OCI-LY3 (cell line): ENCODE measurements at regions not wholly inside any gene's neighbourhood (a gene's known extent, or its start where the extent isn't known, plus 50 kb on each side); places are given as distances from the start of the nearest gene placed in this dataset.

Experiments used
- H2AFZ ChIP-seq: fragments of 200-600, 300-600 bp; shearing (Covaris generic); 2 replicates; pipeline ENCODE4 v1.6.0; 2014; ENCODE audit warnings: antibody characterized with exemption, low read depth, low read length
- H3K27ac ChIP-seq: fragments of 200-600, 300-600 bp; sonication (generic); 2 replicates; pipeline ENCODE4 v1.5.1; 2014; ENCODE audit warnings: mild to moderate bottlenecking, low read length, moderate library complexity, mixed read lengths
- H3K27me3 ChIP-seq: fragments of 200-600, 300-600 bp; sonication (generic); 2 replicates; pipeline ENCODE4 v1.6.1; 2014; ENCODE audit warnings: low read depth, low read length, mixed read lengths
- H3K36me3 ChIP-seq: fragments of 200-600, 300-600 bp; sonication (generic); replicated peaks from 2 replicates; pipeline ENCODE3; 2014; ENCODE audit warnings: low read depth, low read length, mixed read lengths
- H3K4me1 ChIP-seq: fragments of 300-600, 200-600 bp; sonication (generic); 2 replicates; pipeline ENCODE4 v1.6.1; 2014; ENCODE audit warnings: low read length, mixed read lengths
- H3K4me2 ChIP-seq: fragments of 200-600, 300-600 bp; sonication (generic); 2 replicates; pipeline ENCODE4 v1.6.1; 2014; ENCODE audit warnings: low read length, mixed read lengths
- H3K4me3 ChIP-seq: fragments of 300-600, 200-600 bp; sonication (generic); 2 replicates; pipeline ENCODE4 v1.5.1; 2014; ENCODE audit warnings: antibody characterized with exemption, mild to moderate bottlenecking, low read length, moderate library complexity
- H3K79me2 ChIP-seq: fragments of 300-600, 200-600 bp; shearing (Covaris generic); 2 replicates; pipeline ENCODE4 v1.6.1; 2014; ENCODE audit warnings: mild to moderate bottlenecking, low read length, mixed read lengths
- H3K9ac ChIP-seq: fragments of 300-600, 200-600 bp; shearing (Covaris generic); 2 replicates; pipeline ENCODE4 v1.6.0; 2014; ENCODE audit warnings: mild to moderate bottlenecking, low read length, moderate library complexity
- H3K9me3 ChIP-seq: fragments of 200-600, 300-600 bp; shearing (Covaris generic); 2 replicates; pipeline ENCODE4 v1.6.1; 2014; ENCODE audit warnings: low read length, mixed read lengths; ENCODE audit not compliant: insufficient read depth
- H4K20me1 ChIP-seq: fragments of 200-600, 300-600 bp; sonication (generic); 2 replicates; pipeline ENCODE4 v1.6.1; 2016; ENCODE audit warnings: low read length, mixed read lengths; ENCODE audit not compliant: insufficient read depth
- EZH2phosphoT487 ChIP-seq: fragments of 200-600 bp; shearing (Covaris generic); IDR thresholded peaks from 2 replicates; pipeline ENCODE4 v1.6.1; 2018; ENCODE audit warnings: antibody characterized with exemption, mixed run types, low read depth
- TF ChIP-seq, protein P1 (sequence below): fragments of 200-600, 300-600 bp; sonication (generic); IDR thresholded peaks from 2 replicates; pipeline ENCODE4 v1.5.1; 2014; ENCODE audit warnings: antibody characterized with exemption, low read length, low read depth

DNA sequence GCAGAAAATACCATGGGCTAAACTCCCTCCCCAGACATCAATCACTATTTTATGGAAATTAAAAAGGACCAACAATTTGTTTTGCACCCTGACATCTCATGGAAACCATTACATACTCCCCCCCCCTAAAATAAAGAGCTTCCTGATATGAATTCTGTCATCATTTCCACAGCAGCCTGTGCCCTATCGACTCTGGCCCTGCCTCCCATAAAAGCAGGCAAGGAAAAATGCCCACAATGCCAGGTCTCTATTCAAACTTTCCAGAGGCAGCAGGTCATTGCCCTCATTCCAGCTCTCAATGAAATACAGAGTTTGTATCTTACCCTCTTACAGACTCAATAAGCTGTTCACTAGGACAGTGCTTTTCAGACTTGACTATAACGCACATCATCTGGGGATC lies 254.4 kb upstream of the TANK start:
- no peak for TF ChIP-seq EZH2phosphoT487
- TF ChIP-seq, protein P1, sequence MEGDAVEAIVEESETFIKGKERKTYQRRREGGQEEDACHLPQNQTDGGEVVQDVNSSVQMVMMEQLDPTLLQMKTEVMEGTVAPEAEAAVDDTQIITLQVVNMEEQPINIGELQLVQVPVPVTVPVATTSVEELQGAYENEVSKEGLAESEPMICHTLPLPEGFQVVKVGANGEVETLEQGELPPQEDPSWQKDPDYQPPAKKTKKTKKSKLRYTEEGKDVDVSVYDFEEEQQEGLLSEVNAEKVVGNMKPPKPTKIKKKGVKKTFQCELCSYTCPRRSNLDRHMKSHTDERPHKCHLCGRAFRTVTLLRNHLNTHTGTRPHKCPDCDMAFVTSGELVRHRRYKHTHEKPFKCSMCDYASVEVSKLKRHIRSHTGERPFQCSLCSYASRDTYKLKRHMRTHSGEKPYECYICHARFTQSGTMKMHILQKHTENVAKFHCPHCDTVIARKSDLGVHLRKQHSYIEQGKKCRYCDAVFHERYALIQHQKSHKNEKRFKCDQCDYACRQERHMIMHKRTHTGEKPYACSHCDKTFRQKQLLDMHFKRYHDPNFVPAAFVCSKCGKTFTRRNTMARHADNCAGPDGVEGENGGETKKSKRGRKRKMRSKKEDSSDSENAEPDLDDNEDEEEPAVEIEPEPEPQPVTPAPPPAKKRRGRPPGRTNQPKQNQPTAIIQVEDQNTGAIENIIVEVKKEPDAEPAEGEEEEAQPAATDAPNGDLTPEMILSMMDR, result no peak
- H3K9ac ChIP-seq, result no peak overlapping the region
- no peaks in the 10 kb centered on the region for H3K4me1 ChIP-seq

DNA sequence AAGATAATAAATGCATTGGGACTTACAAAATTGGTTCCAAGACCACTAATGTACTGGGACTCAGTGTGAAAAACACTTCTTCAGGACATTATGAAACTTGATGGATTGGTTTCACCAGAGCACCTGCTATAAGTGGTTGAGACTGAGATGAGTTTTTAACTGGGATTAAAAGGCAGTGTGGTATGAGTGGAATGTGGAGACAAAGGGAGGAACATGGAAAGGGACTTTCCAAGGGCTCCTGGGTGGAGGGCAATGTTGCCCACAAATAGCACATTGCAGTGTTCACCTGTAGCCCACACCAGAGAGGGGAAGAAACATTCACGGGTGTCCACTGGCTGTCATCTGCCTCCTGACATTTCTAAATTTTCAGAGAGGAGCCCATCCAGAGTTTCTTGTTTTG lies 253.3 kb upstream of the TANK start:
- no peaks in the 10 kb centered on the region for H3K9me3 ChIP-seq
- H3K27ac ChIP-seq, result no peak overlapping the region

More for the DNA sequence above, 254.4 kb upstream of the TANK start:
- H3K27ac ChIP-seq, result no peak overlapping the region
- no peaks in the 10 kb centered on the region for H3K27me3 ChIP-seq
- H3K9me3 ChIP-seq, result no peaks in the 10 kb centered on the region
- H3K4me3 ChIP-seq, result no peak overlapping the region
- H2AFZ ChIP-seq, result no peak overlapping the region
- no peaks in the 10 kb centered on the region for H3K79me2 ChIP-seq
- H4K20me1 ChIP-seq, result no peaks in the 10 kb centered on the region
- H3K36me3 ChIP-seq, result no peaks in the 10 kb centered on the region
- no peak overlapping the region for H3K4me2 ChIP-seq

DNA sequence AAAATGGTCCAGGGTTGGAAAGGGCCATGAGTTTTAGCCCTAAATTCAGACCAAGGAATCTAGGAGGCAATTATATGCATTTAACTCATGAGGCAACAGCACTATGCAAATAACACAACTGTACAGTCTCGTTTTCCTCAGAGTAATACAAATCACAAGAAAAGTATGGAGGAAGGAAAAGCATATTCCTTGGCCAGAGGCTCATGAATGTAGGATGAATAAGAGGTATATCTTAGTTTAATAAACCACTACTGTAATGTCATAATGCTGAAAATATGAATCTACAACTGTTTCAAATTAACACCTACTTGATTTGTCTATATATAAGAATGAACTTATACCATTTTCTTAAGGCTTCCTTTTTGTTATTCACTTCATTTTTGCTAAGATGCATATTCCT lies 252.5 kb upstream of the TANK start:
- Histone ChIP-seq H2AFZ (no peak overlapping the region), H3K4me3 (no peak overlapping the region), H3K9ac (no peak overlapping the region), H4K20me1 (no peaks in the 10 kb centered on the region), H3K9me3 (no peaks in the 10 kb centered on the region), H3K4me1 (no peaks in the 10 kb centered on the region), H3K4me2 (no peak overlapping the region), H3K27ac (no peak overlapping the region), H3K36me3 (no peaks in the 10 kb centered on the region), H3K79me2 (no peaks in the 10 kb centered on the region), H3K27me3 (no peaks in the 10 kb centered on the region)
- no peak for TF ChIP-seq EZH2phosphoT487
- TF ChIP-seq, protein P1, result no peak

More for the DNA sequence above, 253.3 kb upstream of the TANK start:
- no peaks in the 10 kb centered on the region for H3K36me3 ChIP-seq
- no peak overlapping the region for H3K4me2 ChIP-seq
- H4K20me1 ChIP-seq, result no peaks in the 10 kb centered on the region
- TF ChIP-seq EZH2phosphoT487, result no peak
- TF ChIP-seq, protein P1, result no peak
- H3K4me1 ChIP-seq, result no peaks in the 10 kb centered on the region
- no peaks in the 10 kb centered on the region for H3K79me2 ChIP-seq
- no peak overlapping the region for H2AFZ ChIP-seq
- H3K4me3 ChIP-seq, result no peak overlapping the region
- no peaks in the 10 kb centered on the region for H3K27me3 ChIP-seq
- H3K9ac ChIP-seq, result no peak overlapping the region

DNA sequence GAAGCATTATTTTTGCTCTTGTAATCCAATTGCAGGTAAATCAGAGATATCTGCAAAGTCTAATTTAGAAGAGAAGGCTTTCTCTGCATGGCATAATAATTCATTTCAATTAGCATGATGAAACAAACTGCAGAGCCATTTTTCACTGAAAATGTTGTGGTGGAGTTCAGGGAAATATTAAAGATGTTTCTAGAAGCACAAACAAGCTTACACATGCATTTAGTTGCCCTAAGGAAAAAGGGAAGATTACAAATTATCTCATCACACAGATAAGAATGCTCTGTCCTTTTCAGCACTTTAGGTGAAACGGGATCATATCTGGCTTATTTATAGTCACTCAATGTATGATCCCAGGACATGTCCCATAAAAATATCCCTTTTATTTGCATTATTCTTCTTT lies 252.1 kb upstream of the TANK start:
- Histone ChIP-seq H3K9me3 (no peaks in the 10 kb centered on the region), H3K4me1 (no peaks in the 10 kb centered on the region), H3K79me2 (no peaks in the 10 kb centered on the region), H3K36me3 (no peaks in the 10 kb centered on the region), H2AFZ (no peak overlapping the region), H3K4me3 (no peak overlapping the region), H3K27me3 (no peaks in the 10 kb centered on the region), H3K4me2 (no peak overlapping the region), H3K27ac (no peak overlapping the region), H3K9ac (no peak overlapping the region), H4K20me1 (no peaks in the 10 kb centered on the region)
- TF ChIP-seq, protein P1, result no peak
- TF ChIP-seq EZH2phosphoT487, result no peak
